Upper lobe of right lung (tissue), 1 donor: ENCODE measurements at regions not wholly inside any gene's neighbourhood (a gene's known extent, or its start where the extent isn't known, plus 50 kb on each side); places are given as distances from the start of the nearest gene placed in this dataset.

ENCODE experiments used
- ATAC-seq: fragments of 200-7000 bp; cut with Tn5 transposase; one replicate; pipeline ENCODE4 v1.9.1; 2020; ENCODE audit warnings: mild to moderate bottlenecking, moderate library complexity
- DNase-seq: peaks from one replicate; pipeline ENCODE4 v3.0.0-alpha.2; 2020
- H3K27ac ChIP-seq: fragments of 200-600 bp; one replicate; pipeline ENCODE4 v1.8.0; 2022
- H3K27me3 ChIP-seq: fragments of 200-600 bp; one replicate; pipeline ENCODE4 v1.8.0; 2022; ENCODE audit warnings: mild to moderate bottlenecking
- H3K36me3 ChIP-seq: fragments of 200-600 bp; one replicate; pipeline ENCODE4 v1.8.0; 2022
- H3K4me1 ChIP-seq: fragments of 200-600 bp; one replicate; pipeline ENCODE4 v1.8.0; 2022
- H3K4me3 ChIP-seq: fragments of 200-600 bp; one replicate; pipeline ENCODE4 v1.8.0; 2022; ENCODE audit warnings: mild to moderate bottlenecking
- H3K9me3 ChIP-seq: fragments of 200-600 bp; one replicate; pipeline ENCODE4 v1.8.0; 2022
- intact Hi-C: fragments of 100-400 bp; cut with DNase I; formaldehyde crosslinking; loops from one replicate; pipeline ENCODE4 v1.11.0; 2022
- TF ChIP-seq, protein P1 (sequence below): fragments of 200-600 bp; IDR thresholded peaks from one replicate; pipeline ENCODE4 v1.8.0; 2022; ENCODE audit warnings: antibody characterized with exemption
- donor health status: DM: no; HTN: yes; CAD: no; lungs with severe emphysema.

DNA sequence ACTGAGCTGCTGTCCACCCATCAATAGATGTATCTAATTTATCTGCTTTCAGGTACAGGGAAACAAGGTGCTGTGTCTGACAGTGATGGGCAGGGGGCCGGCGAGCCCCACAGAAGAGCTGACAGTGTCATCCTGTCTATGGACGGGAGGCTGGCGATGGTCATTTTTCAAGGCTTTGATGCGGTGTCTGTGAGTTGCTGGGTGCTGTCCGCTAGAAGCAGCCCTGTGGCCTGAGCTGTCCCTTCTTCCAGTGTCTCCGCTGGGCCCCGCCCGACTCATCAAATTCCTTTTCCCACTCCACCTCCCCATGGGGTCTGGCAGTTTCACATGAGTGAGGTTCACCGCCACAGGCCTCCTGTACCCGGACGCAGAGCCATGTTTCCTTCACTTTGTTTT, 161.4 kb upstream of the PMEPA1 start:
- no peaks in the 10 kb centered on the region for H3K36me3 ChIP-seq
- no peak for ATAC-seq

GRCh38 chr20:57870597-57871236, 160.9 kb upstream of the PMEPA1 start:
- no peaks in the 10 kb centered on the region for H3K36me3 ChIP-seq
- no peak overlapping the region for H3K4me3 ChIP-seq
- TF ChIP-seq, protein P1, sequence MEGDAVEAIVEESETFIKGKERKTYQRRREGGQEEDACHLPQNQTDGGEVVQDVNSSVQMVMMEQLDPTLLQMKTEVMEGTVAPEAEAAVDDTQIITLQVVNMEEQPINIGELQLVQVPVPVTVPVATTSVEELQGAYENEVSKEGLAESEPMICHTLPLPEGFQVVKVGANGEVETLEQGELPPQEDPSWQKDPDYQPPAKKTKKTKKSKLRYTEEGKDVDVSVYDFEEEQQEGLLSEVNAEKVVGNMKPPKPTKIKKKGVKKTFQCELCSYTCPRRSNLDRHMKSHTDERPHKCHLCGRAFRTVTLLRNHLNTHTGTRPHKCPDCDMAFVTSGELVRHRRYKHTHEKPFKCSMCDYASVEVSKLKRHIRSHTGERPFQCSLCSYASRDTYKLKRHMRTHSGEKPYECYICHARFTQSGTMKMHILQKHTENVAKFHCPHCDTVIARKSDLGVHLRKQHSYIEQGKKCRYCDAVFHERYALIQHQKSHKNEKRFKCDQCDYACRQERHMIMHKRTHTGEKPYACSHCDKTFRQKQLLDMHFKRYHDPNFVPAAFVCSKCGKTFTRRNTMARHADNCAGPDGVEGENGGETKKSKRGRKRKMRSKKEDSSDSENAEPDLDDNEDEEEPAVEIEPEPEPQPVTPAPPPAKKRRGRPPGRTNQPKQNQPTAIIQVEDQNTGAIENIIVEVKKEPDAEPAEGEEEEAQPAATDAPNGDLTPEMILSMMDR: no peak
- no peak overlapping the region for H3K27ac ChIP-seq
- no peaks in the 10 kb centered on the region for H3K9me3 ChIP-seq
- H3K4me1 ChIP-seq: no peaks in the 10 kb centered on the region
- ATAC-seq: no peak
- no peaks in the 10 kb centered on the region for H3K27me3 ChIP-seq
- intact Hi-C loops: no loop called here
- no peak for DNase-seq

More for the DNA sequence above, 161.4 kb upstream of the PMEPA1 start:
- TF ChIP-seq, protein P1: no peak
- H3K4me3 ChIP-seq: no peak overlapping the region
- no peaks in the 10 kb centered on the region for H3K4me1 ChIP-seq
- H3K27me3 ChIP-seq: no peaks in the 10 kb centered on the region
- no peak for DNase-seq
- H3K9me3 ChIP-seq: no peaks in the 10 kb centered on the region
- no peak overlapping the region for H3K27ac ChIP-seq
- intact Hi-C loops: no loop called here

GRCh38 chr20:57869951-57870315, 160.1 kb upstream of the PMEPA1 start:
- no peak overlapping the region for H3K27ac ChIP-seq
- DNase-seq (no peak), ATAC-seq (no peak)
- TF ChIP-seq, protein P1: no peak
- intact Hi-C loops: no loop called here
- no peaks in the 10 kb centered on the region for H3K4me1 ChIP-seq
- H3K9me3 ChIP-seq: no peaks in the 10 kb centered on the region
- no peaks in the 10 kb centered on the region for H3K27me3 ChIP-seq
- no peak overlapping the region for H3K4me3 ChIP-seq
- H3K36me3 ChIP-seq: no peaks in the 10 kb centered on the region

GRCh38 chr20:57869291-57869950, 159.6 kb upstream of the PMEPA1 start:
- ATAC-seq (no peak), DNase-seq (no peak)
- Histone ChIP-seq H3K27ac (no peak overlapping the region), H3K36me3 (no peaks in the 10 kb centered on the region), H3K4me3 (no peak overlapping the region), H3K27me3 (no peaks in the 10 kb centered on the region), H3K4me1 (no peaks in the 10 kb centered on the region), H3K9me3 (no peaks in the 10 kb centered on the region)
- intact Hi-C loops: no loop called here
- TF ChIP-seq, protein P1: no peak

GRCh38 chr20:57868310-57868709, 158.5 kb upstream of the PMEPA1 start:
- no peaks in the 10 kb centered on the region for H3K36me3 ChIP-seq
- TF ChIP-seq, protein P1: no peak
- H3K9me3 ChIP-seq: no peaks in the 10 kb centered on the region
- no peaks in the 10 kb centered on the region for H3K27me3 ChIP-seq
- no peak overlapping the region for H3K4me3 ChIP-seq
- intact Hi-C loops: no loop called here
- no peak overlapping the region for H3K27ac ChIP-seq
- H3K4me1 ChIP-seq: no peaks in the 10 kb centered on the region
- no peak for ATAC-seq
- no peak for DNase-seq
